ENCODE measurements at regions not wholly inside any gene's neighbourhood (a gene's known extent, or its start where the extent isn't known, plus 50 kb on each side); places are given as distances from the start of the nearest gene placed in this dataset.

- TF ChIP-seq, protein P1, sequence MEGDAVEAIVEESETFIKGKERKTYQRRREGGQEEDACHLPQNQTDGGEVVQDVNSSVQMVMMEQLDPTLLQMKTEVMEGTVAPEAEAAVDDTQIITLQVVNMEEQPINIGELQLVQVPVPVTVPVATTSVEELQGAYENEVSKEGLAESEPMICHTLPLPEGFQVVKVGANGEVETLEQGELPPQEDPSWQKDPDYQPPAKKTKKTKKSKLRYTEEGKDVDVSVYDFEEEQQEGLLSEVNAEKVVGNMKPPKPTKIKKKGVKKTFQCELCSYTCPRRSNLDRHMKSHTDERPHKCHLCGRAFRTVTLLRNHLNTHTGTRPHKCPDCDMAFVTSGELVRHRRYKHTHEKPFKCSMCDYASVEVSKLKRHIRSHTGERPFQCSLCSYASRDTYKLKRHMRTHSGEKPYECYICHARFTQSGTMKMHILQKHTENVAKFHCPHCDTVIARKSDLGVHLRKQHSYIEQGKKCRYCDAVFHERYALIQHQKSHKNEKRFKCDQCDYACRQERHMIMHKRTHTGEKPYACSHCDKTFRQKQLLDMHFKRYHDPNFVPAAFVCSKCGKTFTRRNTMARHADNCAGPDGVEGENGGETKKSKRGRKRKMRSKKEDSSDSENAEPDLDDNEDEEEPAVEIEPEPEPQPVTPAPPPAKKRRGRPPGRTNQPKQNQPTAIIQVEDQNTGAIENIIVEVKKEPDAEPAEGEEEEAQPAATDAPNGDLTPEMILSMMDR (IDR thresholded peaks at IDR 0.05) = no peak
- TF ChIP-seq EZH2 (IDR thresholded peaks at IDR 0.05; ENCODE audit: borderline replicate concordance, insufficient read depth, low read depth, low read length, poor library complexity, severe bottlenecking) = no peak
These were observed 96.1 kb upstream of the BMPER start for GRCh38 chr7:33809228-33809627.
